Mucosa of descending colon (tissue), 3 donors: ENCODE measurements at regions not wholly inside any gene's neighbourhood (a gene's known extent, or its start where the extent isn't known, plus 50 kb on each side); places are given as distances from the start of the nearest gene placed in this dataset.

Experiments
- ATAC-seq: fragments of 200-7000 bp; cut with Tn5 transposase; one replicate; pipeline ENCODE4 v1.9.1; 2020; ENCODE audit warnings: mild to moderate bottlenecking, moderate library complexity
- DNase-seq, 3 donors: peaks; one replicate each; pipeline ENCODE4 v3.0.0-alpha.2; 2020
- H3K36me3 ChIP-seq: fragments of 200-600 bp; one replicate; pipeline ENCODE4 v1.8.0; 2021; ENCODE audit warnings: low read depth, mild to moderate bottlenecking
- H3K4me1 ChIP-seq: fragments of 200-600 bp; one replicate; pipeline ENCODE4 v1.8.0; 2021; ENCODE audit warnings: low read depth, mild to moderate bottlenecking
- H3K4me3 ChIP-seq: fragments of 200-600 bp; one replicate; pipeline ENCODE4 v1.8.0; 2021; ENCODE audit warnings: mild to moderate bottlenecking
- H3K9me3 ChIP-seq: fragments of 200-600 bp; one replicate; pipeline ENCODE4 v1.8.0; 2021; ENCODE audit warnings: mild to moderate bottlenecking
- intact Hi-C, 2 donors: fragments of 100-400 bp; cut with DNase I in 1 of 2; cut with micrococcal nuclease in 1 of 2; formaldehyde crosslinking; loops; one replicate each; pipeline versions ENCODE4 v1.11.0 to v1.11.1; 2022; cut with DNase I, micrococcal nuclease
- TF ChIP-seq, protein P1 (sequence below): fragments of 200-600 bp; IDR thresholded peaks from one replicate; pipeline ENCODE4 v1.8.0; 2022; ENCODE audit warnings: antibody characterized with exemption, mild to moderate bottlenecking
- donor health status: DM: no; HTN: no; CAD: no; lungs with moderate emphysema.
- donor health status: DM: no; HTN: no; CAD: no.
- donor health status: DM: no; HTN: yes; CAD: no.

DNA sequence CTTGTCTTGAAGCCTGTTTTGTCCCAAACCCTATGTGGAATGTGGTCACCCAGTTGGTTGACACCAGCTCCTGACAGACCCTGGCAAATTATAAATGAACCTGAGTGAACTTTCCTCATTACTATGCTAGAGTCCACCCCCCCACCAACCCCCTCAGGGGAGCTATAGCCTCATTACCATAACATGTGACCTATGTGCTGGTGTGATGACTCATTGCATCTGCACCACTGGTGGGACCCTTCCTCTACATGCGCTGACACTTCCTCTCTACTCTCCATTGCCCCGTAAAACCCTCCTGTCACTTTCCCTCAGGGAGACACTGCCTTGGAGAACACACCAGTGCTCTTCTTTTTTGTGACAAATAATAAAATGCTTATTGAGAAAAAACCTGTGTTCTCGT, 105.0 kb upstream of the SESN3 start:
- Histone ChIP-seq H3K36me3 (no peaks in the 10 kb centered on the region), H3K9me3 (no peaks in the 10 kb centered on the region), H3K4me3 (no peak overlapping the region), H3K4me1 (no peaks in the 10 kb centered on the region)
- intact Hi-C loops: no loop called here
- no peak for ATAC-seq
- no peak for DNase-seq
- TF ChIP-seq, protein P1, sequence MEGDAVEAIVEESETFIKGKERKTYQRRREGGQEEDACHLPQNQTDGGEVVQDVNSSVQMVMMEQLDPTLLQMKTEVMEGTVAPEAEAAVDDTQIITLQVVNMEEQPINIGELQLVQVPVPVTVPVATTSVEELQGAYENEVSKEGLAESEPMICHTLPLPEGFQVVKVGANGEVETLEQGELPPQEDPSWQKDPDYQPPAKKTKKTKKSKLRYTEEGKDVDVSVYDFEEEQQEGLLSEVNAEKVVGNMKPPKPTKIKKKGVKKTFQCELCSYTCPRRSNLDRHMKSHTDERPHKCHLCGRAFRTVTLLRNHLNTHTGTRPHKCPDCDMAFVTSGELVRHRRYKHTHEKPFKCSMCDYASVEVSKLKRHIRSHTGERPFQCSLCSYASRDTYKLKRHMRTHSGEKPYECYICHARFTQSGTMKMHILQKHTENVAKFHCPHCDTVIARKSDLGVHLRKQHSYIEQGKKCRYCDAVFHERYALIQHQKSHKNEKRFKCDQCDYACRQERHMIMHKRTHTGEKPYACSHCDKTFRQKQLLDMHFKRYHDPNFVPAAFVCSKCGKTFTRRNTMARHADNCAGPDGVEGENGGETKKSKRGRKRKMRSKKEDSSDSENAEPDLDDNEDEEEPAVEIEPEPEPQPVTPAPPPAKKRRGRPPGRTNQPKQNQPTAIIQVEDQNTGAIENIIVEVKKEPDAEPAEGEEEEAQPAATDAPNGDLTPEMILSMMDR: no peak

DNA sequence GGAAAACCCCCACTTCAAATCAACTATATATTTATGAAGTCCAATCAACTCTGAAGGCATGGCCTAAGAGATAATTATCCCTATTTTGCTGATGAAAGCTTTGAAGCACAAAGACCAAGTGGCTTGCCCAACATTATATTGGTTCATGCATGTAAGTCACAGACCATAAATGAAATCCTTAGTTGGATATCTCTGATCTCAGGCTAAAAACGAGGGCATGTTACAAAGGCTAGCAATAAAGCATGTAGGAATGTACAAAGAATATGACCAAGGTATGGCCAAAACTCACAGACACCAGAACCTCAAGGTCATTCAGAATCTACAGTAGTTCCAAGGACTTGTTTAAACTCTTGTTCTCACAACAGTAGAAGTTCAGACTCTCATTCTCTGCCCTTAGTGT, 100.2 kb upstream of the SESN3 start:
- no peaks in the 10 kb centered on the region for H3K9me3 ChIP-seq

DNA sequence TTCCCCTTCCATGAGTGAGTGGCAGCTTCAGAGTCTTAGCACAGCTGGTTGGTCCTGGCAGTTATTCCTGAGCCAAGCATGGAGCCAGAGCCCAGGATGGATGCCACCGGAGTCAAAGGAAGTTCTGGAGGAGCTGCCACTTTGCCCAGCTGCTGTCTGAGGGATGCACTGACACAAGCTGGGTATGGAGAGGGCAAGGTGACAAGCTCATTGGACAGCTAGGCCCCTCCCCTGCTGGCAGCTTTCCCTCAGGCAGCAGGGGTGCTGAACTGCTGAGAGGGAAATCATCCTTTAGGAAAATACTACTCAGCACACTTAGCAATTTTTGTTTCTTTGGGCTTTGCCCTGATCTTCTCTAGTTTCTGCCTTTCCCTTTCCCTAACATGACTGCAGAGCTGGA, 99.3 kb upstream of the SESN3 start:
- H3K4me3 ChIP-seq: no peak overlapping the region
- TF ChIP-seq, protein P1: no peak
- no peaks in the 10 kb centered on the region for H3K9me3 ChIP-seq
- H3K4me1 ChIP-seq: no peaks in the 10 kb centered on the region
- DNase-seq (no peak), ATAC-seq (no peak)
- H3K36me3 ChIP-seq: no peaks in the 10 kb centered on the region
- intact Hi-C loops: no loop called here

More for the DNA sequence above, 100.2 kb upstream of the SESN3 start:
- ATAC-seq: no peak
- H3K4me3 ChIP-seq: no peak overlapping the region
- no peaks in the 10 kb centered on the region for H3K36me3 ChIP-seq
- no peak for DNase-seq
- H3K4me1 ChIP-seq: no peaks in the 10 kb centered on the region
- TF ChIP-seq, protein P1: no peak
- intact Hi-C loops: no loop called here

DNA sequence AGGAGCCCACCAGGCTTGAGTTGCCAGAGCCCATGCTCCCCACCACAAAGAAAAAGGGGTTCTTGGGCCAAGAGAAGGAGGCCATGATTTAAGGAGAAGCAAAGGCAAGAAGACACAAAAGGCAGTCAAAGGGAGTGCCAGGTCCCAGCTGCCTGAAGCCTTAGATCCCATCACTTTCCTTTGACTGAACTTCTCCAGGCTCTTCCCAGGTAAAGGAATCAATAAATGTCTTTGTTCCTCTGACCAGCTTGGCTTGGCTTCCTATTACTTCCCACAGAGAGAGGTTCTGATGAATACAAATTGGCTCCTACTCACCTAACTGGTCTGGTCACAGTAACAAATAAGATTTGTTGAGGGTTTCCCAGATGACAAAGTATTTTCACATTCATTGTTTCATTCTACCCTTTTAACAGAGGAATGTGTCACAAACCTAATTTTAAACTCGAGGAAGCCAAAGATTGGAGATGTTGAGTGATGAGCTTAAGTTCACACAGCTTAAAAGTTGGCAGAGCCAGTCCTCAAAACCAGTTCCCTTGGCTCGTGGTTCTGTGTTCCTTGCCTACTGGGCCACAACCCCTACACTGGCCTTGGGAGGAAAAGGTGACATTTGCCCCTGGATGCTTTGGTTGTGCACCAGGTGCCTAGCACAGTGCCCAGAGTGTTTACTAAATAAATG, 96.4 kb upstream of the SESN3 start:
- ATAC-seq (no peak), DNase-seq (no peak)
- TF ChIP-seq, protein P1: no peak
- intact Hi-C loops: no loop called here
- H3K9me3 ChIP-seq: no peaks in the 10 kb centered on the region
- H3K4me3 ChIP-seq: no peak overlapping the region
- H3K4me1 ChIP-seq: no peaks in the 10 kb centered on the region
- H3K36me3 ChIP-seq: no peaks in the 10 kb centered on the region

DNA sequence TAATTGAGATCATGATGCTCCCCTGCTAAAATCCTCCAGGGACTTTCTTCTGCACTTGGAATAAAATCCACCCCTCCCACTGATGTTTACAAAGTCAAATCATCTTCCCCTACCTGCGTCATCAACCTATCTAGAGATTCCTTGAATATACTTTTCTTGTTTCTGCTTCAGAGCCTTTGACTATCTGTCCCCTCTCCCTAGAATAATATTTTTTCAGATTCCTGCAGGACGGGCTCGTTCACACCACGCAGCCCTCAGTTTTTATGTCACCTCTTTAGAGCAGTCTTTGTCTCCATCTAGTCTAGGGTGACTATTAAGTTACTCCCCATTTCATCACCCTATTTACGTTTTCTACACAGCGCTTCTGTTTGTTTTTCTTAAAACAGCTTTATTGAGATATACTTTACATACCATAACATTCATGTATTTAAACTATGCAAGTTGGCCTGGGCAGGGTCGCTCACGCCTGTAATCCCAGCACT, 94.8 kb upstream of the SESN3 start:
- H3K9me3 ChIP-seq: no peaks in the 10 kb centered on the region
- no peak for ATAC-seq
- no peaks in the 10 kb centered on the region for H3K36me3 ChIP-seq
- H3K4me3 ChIP-seq: no peak overlapping the region
- no peak for DNase-seq
- TF ChIP-seq, protein P1: no peak
- intact Hi-C loops: no loop called here
- H3K4me1 ChIP-seq: no peaks in the 10 kb centered on the region

DNA sequence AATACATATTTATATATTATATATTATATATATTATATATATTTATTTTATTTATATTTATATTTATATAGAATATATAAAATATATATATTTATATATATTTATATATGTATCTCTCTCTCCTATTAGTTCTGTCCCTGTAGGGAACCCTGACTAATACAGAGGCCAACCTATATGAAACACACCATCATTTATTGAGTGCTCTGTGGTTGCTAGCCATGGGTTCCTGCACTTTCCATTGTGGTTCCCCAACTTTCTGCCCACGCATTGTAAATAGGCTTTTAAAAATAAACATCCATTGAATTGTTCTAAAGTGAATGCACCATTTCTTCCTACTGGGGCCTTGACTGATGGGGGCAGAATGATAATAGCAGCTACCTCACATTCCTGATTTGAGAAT, 93.8 kb upstream of the SESN3 start:
- no peaks in the 10 kb centered on the region for H3K4me1 ChIP-seq
- no peaks in the 10 kb centered on the region for H3K9me3 ChIP-seq
- no peak overlapping the region for H3K4me3 ChIP-seq
- intact Hi-C loops: no loop called here
- TF ChIP-seq, protein P1: no peak
- no peaks in the 10 kb centered on the region for H3K36me3 ChIP-seq
- ATAC-seq (no peak), DNase-seq (no peak)
